Stimulated activated CD4-positive, alpha-beta T cell treated with anti-CD3 and anti-CD28 coated beads, Interleukin-1b, Interleukin-23, amount 100 ng/mL, for 4 hours (primary cell): ENCODE measurements at regions not wholly inside any gene's neighbourhood (a gene's known extent, or its start where the extent isn't known, plus 50 kb on each side); places are given as distances from the start of the nearest gene placed in this dataset.
"Not testable (repeated sequence)": the region's sequence is repeated elsewhere in the genome, so short reads cannot be mapped to it uniquely, and the experiment has no call there.

Experiments
- DNase-seq, 2 donors: peaks; one replicate each; pipeline ENCODE4 v3.0.0-alpha.2; 2020; ENCODE audit warnings: low read depth in 2 of 2

- DNase-seq, result no peak
Observed at GRCh38 chr22:22372086-22372485, 127.5 kb downstream of the VPREB1 start.

GRCh38 chr22:22374163-22374562 is 129.6 kb downstream of the VPREB1 start:
- DNase-seq, result no peak

- no peak for DNase-seq
Observed at GRCh38 chr22:22374579-22374978, 130.0 kb downstream of the VPREB1 start.

- no peak for DNase-seq
Observed at GRCh38 chr22:22375576-22376351, 131.2 kb downstream of the VPREB1 start.

GRCh38 chr22:22376352-22376706 is 131.7 kb downstream of the VPREB1 start:
- no peak for DNase-seq

- DNase-seq, result not testable (repeated sequence)
Observed at GRCh38 chr22:22376884-22377283, 131.7 kb downstream of the ZNF280B start.

GRCh38 chr22:22377335-22377734 is 131.2 kb downstream of the ZNF280B start:
- DNase-seq, result no peak

GRCh38 chr22:22378446-22379415 is 129.8 kb downstream of the ZNF280B start:
- no peak for DNase-seq

GRCh38 chr22:22380098-22381030 is 128.2 kb downstream of the ZNF280B start:
- DNase-seq, result no peak

GRCh38 chr22:22381292-22381691 is 127.2 kb downstream of the ZNF280B start:
- not testable (repeated sequence) for DNase-seq

- DNase-seq, result no peak
Observed at GRCh38 chr22:22384267-22384666, 124.3 kb downstream of the ZNF280B start.

- DNase-seq, result no peak
Observed at GRCh38 chr22:22384668-22385244, 123.8 kb downstream of the ZNF280B start.

- DNase-seq, result no peak
Observed at GRCh38 chr22:22386602-22387385, 121.7 kb downstream of the ZNF280B start.

- DNase-seq, result no peak
Observed at GRCh38 chr22:22387386-22387736, 121.2 kb downstream of the ZNF280B start.

GRCh38 chr22:22388090-22388489 is 120.5 kb downstream of the ZNF280B start:
- DNase-seq, result no peak

GRCh38 chr22:22388494-22388893 is 120.0 kb downstream of the ZNF280B start:
- no peak for DNase-seq

- DNase-seq, result no peak
Observed at GRCh38 chr22:22389467-22389866, 119.1 kb downstream of the ZNF280B start.

GRCh38 chr22:22390989-22391388 is 117.6 kb downstream of the ZNF280B start:
- no peak for DNase-seq

- DNase-seq, result no peak
Observed at GRCh38 chr22:22391543-22391942, 117.0 kb downstream of the ZNF280B start.

- DNase-seq, result no peak
Observed at GRCh38 chr22:22392131-22392530, 116.4 kb downstream of the ZNF280B start.

GRCh38 chr22:22394591-22394990 is 114.0 kb downstream of the ZNF280B start:
- no peak for DNase-seq
